HepG2 (cell line): ENCODE measurements at regions not wholly inside any gene's neighbourhood (a gene's known extent, or its start where the extent isn't known, plus 50 kb on each side); places are given as distances from the start of the nearest gene placed in this dataset.

Source experiments
- ATAC-seq: fragments of 200-7000 bp; cut with Tn5 transposase; 3 replicates; pipeline ENCODE4 v1.9.1; 2020; ENCODE audit warnings: mild to moderate bottlenecking, moderate library complexity
- BruUV-seq: library from RNA; stranded (reverse); fragments of 400-500 nt; replicated peaks from 2 replicates; lab custom pipeline; 2021; lab: Mats Ljungman, UMichigan
- CTCF ChIA-PET: fragments of 300-600 bp; formaldehyde crosslinking; extraction: SDS; loops from one replicate; lab custom pipeline; 2021; ENCODE audit warnings: low total read pairs, inconsistent platforms, low intra/inter-chr PET ratio; lab: Yijun Ruan, JAX
- POLR2A ChIA-PET: fragments of 350-600 bp; sonication (Branson Sonifier 250); formaldehyde crosslinking; loops from one replicate; lab custom pipeline; 2020; ENCODE audit warnings: antibody characterized with exemption, inconsistent platforms; lab: Yijun Ruan, JAX
- DNase-seq: peaks from one replicate; pipeline ENCODE4 v3.0.0-alpha.2; 2015; ENCODE audit warnings: low spot score
- FAIRE-seq: peaks from 3 replicates; lab custom pipeline; 2011; peaks lifted over from hg19 to GRCh38; lab: Jason Lieb, UNC
- H2AFZ ChIP-seq: one replicate; pipeline ENCODE4 v1.6.1; 2011; ENCODE audit warnings: low read length, inconsistent platforms
- H3K27ac ChIP-seq: fragments of 300-600 bp; 3 replicates; pipeline ENCODE4 v1.8.0; 2011; ENCODE audit warnings: mixed run types, mild to moderate bottlenecking, mixed read lengths, low read length, inconsistent platforms; ENCODE audit not compliant: insufficient read depth; ENCODE audit errors: extremely low read length
- H3K27me3 ChIP-seq, 2 experiments: fragments of 200-600 bp in 1 of 2; 2 replicates in 1 of 2; 3 replicates in 1 of 2; pipeline versions ENCODE4 v1.6.0 to v1.8.0; 2011; ENCODE audit warnings: low read length in 2 of 2, mild to moderate bottlenecking in 2 of 2, moderate library complexity in 2 of 2, inconsistent platforms in 1 of 2; ENCODE audit not compliant: insufficient read depth in 2 of 2, control insufficient read depth in 1 of 2
- H3K36me3 ChIP-seq, 2 experiments: fragments of 200-600 bp in 1 of 2; replicated peaks in 1 of 2; 2 replicates in 1 of 2; 3 replicates in 1 of 2; pipeline versions ENCODE4 v1.5.1 to v1.8.0; 2011; ENCODE audit warnings: low read length in 2 of 2, inconsistent platforms in 1 of 2; ENCODE audit not compliant: insufficient read depth in 2 of 2, control insufficient read depth in 1 of 2
- H3K4me1 ChIP-seq: 2 replicates; pipeline ENCODE4 v1.5.1; 2012; ENCODE audit warnings: low read length, inconsistent platforms; ENCODE audit not compliant: insufficient read depth
- H3K4me2 ChIP-seq: 2 replicates; pipeline ENCODE4 v1.6.0; 2011; ENCODE audit warnings: low read depth, low read length, inconsistent platforms
- H3K4me3 ChIP-seq, 3 experiments: fragments of 200-600 bp in 1 of 3; sonication (generic), shearing (Covaris generic) in 1 of 3; replicated peaks in 1 of 3; 2 replicates each; pipeline ENCODE4 v1.5.1; 2011 to 2016; ENCODE audit warnings: low read length in 3 of 3, inconsistent platforms in 2 of 3, low read depth in 2 of 3, mild to moderate bottlenecking in 2 of 3, control low read depth in 1 of 3, mixed read lengths in 1 of 3; ENCODE audit not compliant: insufficient read depth in 1 of 3
- H3K79me2 ChIP-seq: one replicate; pipeline ENCODE4 v1.6.1; 2011; ENCODE audit warnings: low read length, inconsistent platforms; ENCODE audit not compliant: insufficient read depth
- H3K9ac ChIP-seq: 2 replicates; pipeline ENCODE4 v1.6.0; 2011; ENCODE audit warnings: mild to moderate bottlenecking, low read depth, low read length, inconsistent platforms; ENCODE audit not compliant: insufficient read depth
- H3K9me3 ChIP-seq: 2 replicates; pipeline ENCODE4 v1.5.1; 2012; ENCODE audit warnings: mild to moderate bottlenecking, low read length
- H4K20me1 ChIP-seq: 2 replicates; pipeline ENCODE4 v1.6.0; 2011; ENCODE audit warnings: inconsistent platforms, mild to moderate bottlenecking, low read length, moderate library complexity; ENCODE audit not compliant: insufficient read depth
- AFF4 ChIP-seq: sonication (generic); formaldehyde crosslinking; IDR thresholded peaks from 2 replicates; pipeline ENCODE4 v1.4.0; 2020; ENCODE audit warnings: missing genetic modification reagents
- ATRX ChIP-seq: sonication (generic); formaldehyde crosslinking; IDR thresholded peaks from 2 replicates; pipeline ENCODE4 v1.4.0; 2020; ENCODE audit warnings: missing genetic modification reagents, borderline replicate concordance
- ETV6 ChIP-seq: sonication (generic); formaldehyde crosslinking; conservative IDR thresholded peaks from 2 replicates; pipeline ENCODE4 v1.4.0; 2020; ENCODE audit warnings: missing genetic modification reagents
- NFIB ChIP-seq: sonication (generic); formaldehyde crosslinking; IDR thresholded peaks from 2 replicates; pipeline ENCODE4 v1.9.0; 2021; ENCODE audit warnings: missing genetic modification reagents, mild to moderate bottlenecking, borderline replicate concordance
- PAWR ChIP-seq: sonication (generic); formaldehyde crosslinking; IDR thresholded peaks from 2 replicates; pipeline ENCODE4 v1.4.0; 2020; ENCODE audit warnings: missing genetic modification reagents, mild to moderate bottlenecking, borderline replicate concordance
- PRPF4 ChIP-seq: fragments of 200-400 bp; formaldehyde crosslinking; IDR thresholded peaks from 2 replicates; pipeline ENCODE4 v1.6.1; 2016; ENCODE audit warnings: low read length, low read depth; ENCODE audit not compliant: poor library complexity, severe bottlenecking
- RFX1 ChIP-seq: fragments of 450-650 bp; IDR thresholded peaks from 2 replicates; pipeline ENCODE4 v1.6.1; 2017
- TBX3 ChIP-seq: fragments of 450-650 bp; IDR thresholded peaks from 2 replicates; pipeline ENCODE4 v1.6.1; 2017; ENCODE audit warnings: antibody characterized with exemption, mild to moderate bottlenecking, inconsistent platforms, borderline replicate concordance
- TFAP4 ChIP-seq: sonication (generic); IDR thresholded peaks from 2 replicates; pipeline ENCODE4 v1.6.1; 2016; ENCODE audit warnings: low read depth, borderline replicate concordance
- ZBTB21 ChIP-seq: sonication (generic); formaldehyde crosslinking; IDR thresholded peaks from 2 replicates; pipeline ENCODE4 v1.4.0; 2020; ENCODE audit warnings: missing genetic modification reagents
- ZFP41 ChIP-seq: sonication (generic); formaldehyde crosslinking; IDR thresholded peaks from 2 replicates; pipeline ENCODE4 v1.4.0; 2020; ENCODE audit warnings: mild to moderate bottlenecking, missing genetic modification reagents, borderline replicate concordance
- ZNF12 ChIP-seq: sonication (generic); formaldehyde crosslinking; IDR thresholded peaks from 2 replicates; pipeline ENCODE4 v1.5.0; 2020; ENCODE audit warnings: missing genetic modification reagents
- ZNF121 ChIP-seq: sonication (generic); formaldehyde crosslinking; IDR thresholded peaks from 2 replicates; pipeline ENCODE4 v1.5.0; 2020; ENCODE audit warnings: mild to moderate bottlenecking, missing genetic modification reagents
- ZNF253 ChIP-seq: sonication (generic); formaldehyde crosslinking; IDR thresholded peaks from 2 replicates; pipeline ENCODE4 v1.8.0; 2022; ENCODE audit warnings: mild to moderate bottlenecking, missing genetic modification reagents, borderline replicate concordance
- ZNF615 ChIP-seq: sonication (generic); formaldehyde crosslinking; IDR thresholded peaks from 2 replicates; pipeline ENCODE4 v1.5.0; 2020; ENCODE audit warnings: mild to moderate bottlenecking, missing genetic modification reagents, borderline replicate concordance
- ZNF713 ChIP-seq: sonication (generic); formaldehyde crosslinking; IDR thresholded peaks from 2 replicates; pipeline ENCODE4 v1.4.0; 2020; ENCODE audit warnings: mild to moderate bottlenecking, missing genetic modification reagents
- ZNF775 ChIP-seq: sonication (generic); formaldehyde crosslinking; IDR thresholded peaks from 2 replicates; pipeline ENCODE4 v1.4.0; 2020; ENCODE audit warnings: missing genetic modification reagents, mild to moderate bottlenecking, moderate library complexity, borderline replicate concordance
- WGBS: methylation state at CpG from one replicate; pipeline ENCODE4 v1.1.6; 2017; ENCODE audit warnings: low lambda C conversion rate; 5-methylcytosine and 5-hydroxymethylcytosine counted together
- in situ Hi-C: cut with HindIII; loops from 2 replicates; pipeline ENCODE4 v1.10.0; 2017; ENCODE audit warnings: low pct_unique_long_range_greater_than_20kb; ENCODE audit not compliant: extremely low pct_ligation_motif_present
- intact Hi-C: fragments of 100-400 bp; cut with micrococcal nuclease; formaldehyde crosslinking; loops from one replicate; pipeline ENCODE4 v1.10.0; 2022; ENCODE audit not compliant: unreplicated experiment

GRCh38 chr1:188325211-188325610 lies 1496.5 kb downstream of the PLA2G4A start:
- TF ChIP-seq ATRX (no peak), TBX3 (no peak), ZNF121 (no peak), TFAP4 (no peak), RFX1 (no peak), ZFP41 (CRISPR knock-in tag) (no peak)
- Histone ChIP-seq H4K20me1 (no peaks in the 10 kb centered on the region), H3K27ac (no peak overlapping the region), H3K36me3 (no peaks in the 10 kb centered on the region), H2AFZ (no peak overlapping the region), H3K27me3 (no peaks in the 10 kb centered on the region), H3K4me2 (no peak overlapping the region), H3K9ac (no peak overlapping the region), H3K4me1 (no peaks in the 10 kb centered on the region), H3K9me3 (no peaks in the 10 kb centered on the region), H3K4me3 (no peak overlapping the region), H3K79me2 (no peaks in the 10 kb centered on the region)
- no TSS peak for BruUV-seq
- POLR2A ChIA-PET, result no interaction called here
- no peak for FAIRE-seq
- CTCF ChIA-PET, result no interaction called here
- no peak for ATAC-seq
- WGBS, result 37% methylated on average over 3 of the region's 3 CpGs
- in situ Hi-C loops (no loop called here), intact Hi-C loops (no loop called here)
- no peak for DNase-seq

GRCh38 chr1:188343914-188344313 lies 1515.2 kb downstream of the PLA2G4A start:
- H3K4me2 ChIP-seq, result no peak overlapping the region
- H2AFZ ChIP-seq, result no peak overlapping the region
- ChIA-PET POLR2A (no interaction called here), CTCF (no interaction called here)
- no peak overlapping the region for H3K9ac ChIP-seq
- no peaks in the 10 kb centered on the region for H3K27me3 ChIP-seq
- H3K4me1 ChIP-seq, result no peaks in the 10 kb centered on the region
- no TSS peak for BruUV-seq
- H3K27ac ChIP-seq, result no peak overlapping the region
- H3K4me3 ChIP-seq, result no peak overlapping the region
- no peaks in the 10 kb centered on the region for H4K20me1 ChIP-seq
- DNase-seq (no peak), FAIRE-seq (no peak), ATAC-seq (no peak)
- in situ Hi-C loops, result no loop called here
- 0% methylated on average over 1 of the region's 1 CpG for WGBS
- intact Hi-C loops, result no loop called here
- no peaks in the 10 kb centered on the region for H3K79me2 ChIP-seq
- H3K36me3 ChIP-seq, result no peaks in the 10 kb centered on the region
- no peaks in the 10 kb centered on the region for H3K9me3 ChIP-seq
- no peak for TF ChIP-seq NFIB (CRISPR knock-in tag)
- TF ChIP-seq ZNF775 (CRISPR knock-in tag), result no peak
- no peak for TF ChIP-seq AFF4 (CRISPR knock-in tag)
- TF ChIP-seq ZNF253, result no peak
- no peak for TF ChIP-seq ZBTB21 (CRISPR knock-in tag)
- TF ChIP-seq ZNF713 (CRISPR knock-in tag), result no peak
- TF ChIP-seq ZNF615 (CRISPR knock-in tag), result no peak
- TF ChIP-seq PAWR (CRISPR knock-in tag), result no peak
- TF ChIP-seq ZNF12 (CRISPR knock-in tag), result no peak
- TF ChIP-seq PRPF4, result no peak
- no peak for TF ChIP-seq ETV6
